Muscle of arm (tissue), 1 donor: ENCODE measurements at regions not wholly inside any gene's neighbourhood (a gene's known extent, or its start where the extent isn't known, plus 50 kb on each side); places are given as distances from the start of the nearest gene placed in this dataset.

Source experiments
- DNase-seq: peaks from one replicate; pipeline ENCODE4 v3.0.0-alpha.2; 2013

DNA sequence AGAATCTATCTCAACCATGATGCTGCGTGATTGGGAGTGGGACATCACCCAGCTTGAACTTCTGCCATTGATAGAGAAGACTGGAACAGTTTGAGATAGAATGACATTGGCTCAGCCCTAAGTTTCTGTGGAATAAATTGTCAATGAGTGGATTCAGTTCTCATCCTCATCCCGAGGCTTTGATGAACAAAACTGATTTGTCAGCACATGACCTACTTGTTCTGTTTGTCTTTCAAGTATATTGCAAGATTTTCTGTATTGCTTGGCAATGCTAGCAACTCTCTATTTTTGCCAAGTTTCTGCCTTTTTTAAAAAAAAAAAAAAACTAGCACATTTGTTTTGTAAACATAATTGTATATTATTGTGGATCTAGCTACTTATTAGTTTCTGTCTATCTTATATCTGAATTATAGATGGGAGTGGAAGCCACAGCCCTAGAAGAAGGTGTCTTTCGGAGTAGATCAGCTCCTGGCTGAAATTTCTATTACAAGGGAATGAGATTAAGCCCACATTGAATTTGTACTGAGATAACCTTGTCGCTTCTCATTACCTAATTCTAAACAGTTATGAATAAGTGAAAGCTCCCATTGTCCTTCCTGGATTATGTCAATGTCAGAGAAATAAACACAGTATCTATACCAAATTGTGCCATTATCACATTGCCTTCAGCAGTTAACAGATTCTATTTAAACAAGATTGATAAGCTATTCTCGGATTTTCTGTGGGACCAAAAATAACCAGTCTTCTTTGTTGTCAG lies 166.1 kb downstream of the TNFSF13B start:
- DNase-seq: no peak

DNA sequence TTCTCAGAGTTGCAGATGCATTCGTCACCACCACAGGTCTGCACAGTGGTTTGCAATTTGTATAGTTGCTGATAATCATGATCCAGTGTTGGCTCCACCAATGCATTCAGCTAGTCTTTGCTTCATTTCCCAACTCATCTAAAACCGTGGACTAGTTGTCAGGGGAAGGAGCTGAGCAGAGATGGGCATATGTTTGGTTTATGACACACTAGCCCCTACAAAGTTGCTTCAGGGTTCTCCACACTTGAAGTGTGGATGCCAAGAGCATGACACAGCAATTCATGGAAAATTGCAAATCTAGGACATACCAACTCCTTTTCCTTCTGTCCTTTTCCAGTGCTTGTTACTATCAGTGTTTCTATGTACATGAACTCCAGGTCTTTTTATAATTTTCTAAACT lies 168.0 kb downstream of the TNFSF13B start:
- DNase-seq: no peak

DNA sequence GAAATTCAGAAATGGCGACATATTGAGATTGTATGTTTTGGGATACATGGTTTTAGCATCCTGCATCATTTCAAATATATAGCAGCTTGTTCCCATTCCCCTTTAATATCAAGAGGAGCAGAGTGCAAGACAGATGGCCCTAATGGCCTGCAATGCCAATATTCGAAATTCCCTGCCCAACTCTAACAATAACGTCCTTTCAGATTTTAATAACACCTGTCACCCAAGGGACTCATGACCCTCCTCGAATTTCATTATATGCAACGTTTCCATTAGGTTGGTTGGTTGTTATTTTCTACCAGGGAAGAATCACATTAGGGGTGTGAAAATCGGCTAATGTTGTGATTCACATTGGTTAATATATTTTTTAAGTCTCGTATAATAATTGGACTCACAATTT lies 170.0 kb downstream of the TNFSF13B start:
- no peak for DNase-seq

GRCh38 chr13:108444448-108444847 lies 174.9 kb downstream of the TNFSF13B start:
- no peak for DNase-seq

- DNase-seq: no peak
These were observed 179.4 kb downstream of the TNFSF13B start for GRCh38 chr13:108448891-108449290.

GRCh38 chr13:108451121-108451520 lies 178.3 kb upstream of the MYO16 start:
- DNase-seq: no peak

DNA sequence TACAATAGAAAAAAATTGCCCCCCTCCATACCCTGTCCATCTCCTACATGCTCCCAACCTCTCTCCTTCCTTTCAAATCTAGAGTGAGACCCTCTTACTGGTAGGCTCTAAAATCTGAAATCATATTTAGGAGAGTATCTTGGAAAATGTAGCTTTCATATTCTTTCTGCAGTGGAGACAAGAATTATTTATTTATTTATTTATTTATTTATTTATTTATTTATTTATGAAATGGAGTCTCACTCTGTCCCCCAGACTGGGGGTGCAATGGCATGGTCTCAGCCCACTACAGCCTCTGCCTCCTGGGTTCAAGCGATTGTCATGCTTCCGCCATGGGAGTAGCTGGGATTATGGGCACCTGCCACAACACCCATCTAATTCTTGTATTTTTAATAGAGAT lies 174.1 kb upstream of the MYO16 start:
- no peak for DNase-seq

- DNase-seq: no peak
These were observed 169.4 kb upstream of the MYO16 start for GRCh38 chr13:108460043-108460442.

DNA sequence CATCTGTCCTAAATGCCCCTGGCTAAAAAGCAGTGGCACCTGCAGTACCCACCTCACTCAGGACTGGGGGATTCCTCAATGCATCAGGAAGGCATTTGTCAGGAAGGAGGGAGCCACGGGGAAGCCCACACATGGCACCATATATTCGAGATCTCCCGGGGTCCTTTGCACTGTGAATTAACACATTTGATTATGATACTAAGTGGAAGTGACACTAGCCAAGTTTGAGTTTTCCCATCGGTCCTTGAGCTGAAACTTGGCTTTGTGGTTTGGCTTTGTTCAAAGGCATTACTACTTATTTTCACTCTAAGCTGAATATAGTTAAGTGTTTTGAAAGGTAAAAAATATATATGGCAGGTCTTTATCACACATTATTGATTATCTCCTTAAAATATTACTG lies 168.7 kb upstream of the MYO16 start:
- DNase-seq: no peak

DNA sequence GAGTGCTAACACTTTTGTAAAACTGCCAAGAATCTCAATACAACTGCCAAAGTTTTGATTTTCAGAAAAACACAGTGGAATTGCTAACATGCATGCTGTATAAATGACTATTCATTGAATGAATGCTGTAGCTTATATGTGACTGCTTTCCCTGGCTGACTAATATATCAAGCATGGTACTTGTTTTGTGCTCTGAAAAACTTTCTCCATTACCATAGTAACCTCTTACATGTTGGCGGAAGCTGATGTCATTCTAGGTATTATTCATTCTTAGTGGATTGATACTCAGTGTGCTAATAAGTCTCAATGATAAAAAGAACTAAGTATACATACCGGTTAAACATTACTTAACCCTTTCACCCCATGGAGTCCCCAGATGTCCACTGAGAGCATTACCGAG lies 166.1 kb upstream of the MYO16 start:
- peak; percentile 30 for DNase-seq

GRCh38 chr13:108470921-108471320 lies 158.5 kb upstream of the MYO16 start:
- no peak for DNase-seq

GRCh38 chr13:108475181-108475580 lies 154.2 kb upstream of the MYO16 start:
- DNase-seq: no peak

DNA sequence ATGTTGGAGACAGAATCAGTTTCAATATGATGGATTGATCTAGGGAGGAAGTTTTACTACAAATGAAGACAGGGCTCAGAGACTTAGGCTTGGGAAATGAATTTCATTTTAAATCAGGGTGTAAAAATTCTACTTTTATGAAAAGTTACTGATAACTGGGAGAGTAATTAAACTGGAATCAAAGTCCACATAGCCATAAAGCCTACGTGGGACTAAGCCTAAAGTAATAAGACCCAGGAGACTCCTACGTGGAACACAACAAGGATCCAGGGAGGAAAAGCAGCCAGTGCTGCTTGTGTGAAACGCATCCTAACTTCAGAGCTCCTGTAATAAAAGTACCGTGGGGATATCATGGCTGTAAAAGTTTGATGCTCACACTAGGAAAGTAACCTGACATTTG lies 152.0 kb upstream of the MYO16 start:
- no peak for DNase-seq

DNA sequence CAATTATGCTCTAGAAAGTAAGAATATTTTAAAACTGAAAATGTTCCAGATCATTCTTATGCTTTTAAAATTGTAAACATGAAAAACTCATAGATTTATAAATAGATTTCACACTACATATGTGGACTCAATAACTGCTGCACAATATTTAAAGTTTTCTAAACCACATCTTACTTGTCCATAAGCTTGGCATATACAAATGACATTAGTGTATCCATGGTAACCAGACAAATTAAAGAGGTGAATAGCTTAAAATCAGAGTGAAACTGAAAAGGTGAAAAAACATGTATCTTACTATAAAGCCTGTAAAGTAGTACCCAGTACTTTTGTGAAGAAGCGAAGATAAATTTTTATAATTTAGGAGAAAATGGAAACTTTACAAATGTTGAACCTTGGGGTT lies 151.2 kb upstream of the MYO16 start:
- DNase-seq: no peak

DNA sequence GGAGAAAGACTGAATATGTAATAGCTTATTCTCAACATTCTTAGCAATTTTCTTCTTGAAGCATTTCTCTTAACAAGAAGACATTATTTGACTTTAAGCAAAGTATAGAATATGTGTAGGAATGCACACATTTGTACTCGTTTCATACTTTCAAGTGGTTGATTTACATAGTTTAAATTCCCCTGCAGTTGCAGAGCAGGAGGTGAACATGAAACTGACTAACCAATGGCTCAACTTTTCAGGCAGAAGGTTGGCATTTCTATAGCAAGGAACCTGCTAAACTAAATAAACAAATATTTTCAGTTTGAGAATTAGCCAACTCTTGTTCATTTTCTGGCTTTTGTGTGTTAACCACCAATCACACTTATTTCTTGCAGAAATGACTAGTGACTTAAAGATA lies 145.4 kb upstream of the MYO16 start:
- DNase-seq: no peak

DNA sequence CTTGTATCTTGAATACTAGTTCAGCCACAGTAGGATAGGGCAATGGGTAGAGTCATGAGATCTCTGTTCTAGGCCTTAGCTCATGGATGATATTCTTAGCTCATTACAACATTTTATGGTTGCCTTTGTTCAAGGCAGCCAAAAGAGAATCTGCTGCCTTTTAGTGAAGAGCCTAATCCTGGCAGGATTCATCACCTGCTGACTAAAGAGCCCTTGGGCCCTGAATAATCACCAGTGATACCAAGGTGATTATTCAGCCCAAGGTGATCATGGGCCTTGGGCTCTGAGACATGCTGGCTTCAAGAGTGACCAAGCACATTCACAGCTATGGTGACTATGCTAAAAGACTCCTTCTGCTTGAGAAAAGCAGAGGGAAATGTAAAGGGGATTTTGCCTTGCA lies 143.3 kb upstream of the MYO16 start:
- no peak for DNase-seq

GRCh38 chr13:108494991-108495645 lies 134.3 kb upstream of the MYO16 start:
- no peak for DNase-seq

- DNase-seq: no peak
These were observed 133.6 kb upstream of the MYO16 start for GRCh38 chr13:108495646-108496361.

GRCh38 chr13:108496362-108497210 lies 132.8 kb upstream of the MYO16 start:
- DNase-seq: no peak

GRCh38 chr13:108500711-108501110 lies 128.7 kb upstream of the MYO16 start:
- DNase-seq: no peak

DNA sequence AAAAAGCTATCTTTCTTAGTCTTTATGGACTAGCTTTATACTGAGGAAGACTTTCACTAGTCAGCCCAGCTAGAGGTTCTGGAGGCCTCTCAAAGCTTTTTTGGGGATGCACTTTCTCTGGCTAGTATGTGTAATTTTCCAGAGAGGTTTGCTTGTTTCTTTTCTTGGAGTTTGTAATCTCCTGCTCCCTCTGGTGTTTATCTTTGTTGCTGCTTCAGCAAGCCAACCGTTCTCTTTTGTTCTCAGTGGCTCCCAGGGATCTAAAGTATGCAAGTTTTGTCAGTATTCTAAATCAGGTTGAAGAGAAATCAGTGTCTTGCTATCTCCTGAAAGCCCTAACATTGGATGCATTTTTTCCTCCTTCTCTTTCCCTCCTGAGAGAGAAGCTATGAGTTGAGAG lies 121.1 kb upstream of the MYO16 start:
- DNase-seq: no peak

DNA sequence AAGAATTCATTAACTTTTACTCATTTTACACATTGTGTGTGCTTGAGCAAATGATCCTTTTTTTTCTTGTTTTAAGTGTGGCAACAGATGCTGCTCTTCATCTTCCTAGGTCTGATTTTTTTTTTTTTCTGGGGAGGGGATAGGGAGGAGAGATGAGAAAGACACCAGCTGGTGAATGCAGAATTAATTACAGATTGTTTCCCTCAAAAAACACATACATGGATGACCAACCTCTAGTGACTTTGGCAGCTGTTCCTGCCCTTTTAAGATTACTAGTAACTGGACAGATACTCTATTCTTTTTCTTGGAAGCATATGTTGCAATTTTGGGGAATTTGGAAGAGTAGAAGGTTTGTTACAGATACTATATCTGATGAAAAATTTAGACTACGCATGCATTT lies 103.6 kb upstream of the MYO16 start:
- DNase-seq: no peak
